ENCODE measurements at regions not wholly inside any gene's neighbourhood (a gene's known extent, or its start where the extent isn't known, plus 50 kb on each side); places are given as distances from the start of the nearest gene placed in this dataset.
"Not testable (repeated sequence)": the region's sequence is repeated elsewhere in the genome, so short reads cannot be mapped to it uniquely, and the experiment has no call there.

DNA sequence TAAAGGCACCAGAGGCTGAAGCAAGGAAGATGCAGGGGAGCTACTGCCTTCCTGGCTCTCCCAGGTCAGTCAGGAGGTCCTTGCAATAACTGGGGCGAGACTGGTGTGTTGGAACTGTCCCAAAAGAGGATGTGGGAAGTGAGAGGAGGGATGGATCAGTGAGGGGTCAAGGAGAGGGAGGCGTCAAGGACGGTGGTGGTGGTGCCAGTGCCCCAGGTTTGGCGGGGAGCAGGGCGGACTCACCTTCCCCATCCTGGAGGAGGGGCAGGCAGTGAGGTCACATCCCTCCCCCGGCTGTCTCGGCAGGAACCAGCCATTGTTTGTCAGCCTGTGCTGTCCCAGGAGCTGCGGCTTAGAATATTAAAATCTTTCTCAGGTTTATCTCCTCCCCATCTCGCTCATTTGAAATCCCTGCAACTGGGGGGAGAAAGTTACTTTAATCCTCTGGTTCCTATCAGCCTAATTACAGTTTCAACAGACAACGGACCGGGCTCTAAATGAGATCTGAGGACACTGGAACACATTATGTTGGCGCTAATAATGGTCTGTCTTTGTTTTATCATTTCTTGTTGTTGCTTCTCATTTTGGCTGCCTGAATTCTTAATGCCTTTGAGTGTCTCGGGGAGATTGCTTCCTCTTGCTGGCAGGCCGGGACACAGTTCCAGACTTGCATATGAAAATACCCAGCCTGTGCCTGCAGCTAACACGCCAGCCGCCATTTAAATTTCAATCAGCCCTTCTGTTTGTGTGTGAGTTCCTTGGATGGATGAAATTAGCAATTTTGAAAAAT lies 387.5 kb downstream of the RPS24 start:
- no peaks in the 10 kb centered on the region for H3K27me3 ChIP-seq (ENCODE audit: low read depth)
- H3K4me1 ChIP-seq, result no peaks in the 10 kb centered on the region
- H3K36me3 ChIP-seq, result no peaks in the 10 kb centered on the region
- TF ChIP-seq, protein P1, sequence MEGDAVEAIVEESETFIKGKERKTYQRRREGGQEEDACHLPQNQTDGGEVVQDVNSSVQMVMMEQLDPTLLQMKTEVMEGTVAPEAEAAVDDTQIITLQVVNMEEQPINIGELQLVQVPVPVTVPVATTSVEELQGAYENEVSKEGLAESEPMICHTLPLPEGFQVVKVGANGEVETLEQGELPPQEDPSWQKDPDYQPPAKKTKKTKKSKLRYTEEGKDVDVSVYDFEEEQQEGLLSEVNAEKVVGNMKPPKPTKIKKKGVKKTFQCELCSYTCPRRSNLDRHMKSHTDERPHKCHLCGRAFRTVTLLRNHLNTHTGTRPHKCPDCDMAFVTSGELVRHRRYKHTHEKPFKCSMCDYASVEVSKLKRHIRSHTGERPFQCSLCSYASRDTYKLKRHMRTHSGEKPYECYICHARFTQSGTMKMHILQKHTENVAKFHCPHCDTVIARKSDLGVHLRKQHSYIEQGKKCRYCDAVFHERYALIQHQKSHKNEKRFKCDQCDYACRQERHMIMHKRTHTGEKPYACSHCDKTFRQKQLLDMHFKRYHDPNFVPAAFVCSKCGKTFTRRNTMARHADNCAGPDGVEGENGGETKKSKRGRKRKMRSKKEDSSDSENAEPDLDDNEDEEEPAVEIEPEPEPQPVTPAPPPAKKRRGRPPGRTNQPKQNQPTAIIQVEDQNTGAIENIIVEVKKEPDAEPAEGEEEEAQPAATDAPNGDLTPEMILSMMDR (IDR thresholded peaks at IDR 0.05; ENCODE audit: borderline replicate concordance), result no peak
- H3K27ac ChIP-seq (replicated peaks), result no peak overlapping the region
- H3K9me3 ChIP-seq (replicated peaks), result peaks cover 20% of the 10 kb centered on the region
- intact Hi-C loops (cut with micrococcal nuclease), result no loop called here
- H3K4me3 ChIP-seq, result no peak overlapping the region
- DNase-seq, result no peak

DNA sequence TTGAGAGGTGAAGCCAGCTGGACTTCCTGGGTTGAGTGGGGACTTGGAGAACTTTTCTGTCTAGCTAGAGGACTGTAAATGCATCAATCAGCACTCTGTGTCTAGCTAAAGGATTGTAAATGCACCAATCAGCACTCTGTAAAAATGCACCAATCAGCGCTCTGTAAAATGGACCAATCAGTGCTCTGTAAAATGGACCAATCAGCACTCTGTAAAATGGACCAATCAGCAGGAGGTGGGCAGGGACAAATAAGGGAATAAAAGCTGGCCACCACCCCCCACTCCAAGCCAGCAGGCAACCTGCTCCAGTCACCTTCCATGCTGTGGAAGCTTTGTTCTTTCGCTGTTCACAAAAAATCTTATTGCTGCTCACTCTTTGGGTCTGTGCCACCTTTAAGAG lies 390.4 kb downstream of the RPS24 start:
- H3K27ac ChIP-seq (replicated peaks); DNase-seq; H3K4me1 ChIP-seq; H3K36me3 ChIP-seq; H3K4me3 ChIP-seq; intact Hi-C loops (cut with micrococcal nuclease); H3K27me3 ChIP-seq (ENCODE audit: low read depth): not testable (repeated sequence)
- H3K9me3 ChIP-seq (replicated peaks), result peaks cover 30% of the 10 kb centered on the region

DNA sequence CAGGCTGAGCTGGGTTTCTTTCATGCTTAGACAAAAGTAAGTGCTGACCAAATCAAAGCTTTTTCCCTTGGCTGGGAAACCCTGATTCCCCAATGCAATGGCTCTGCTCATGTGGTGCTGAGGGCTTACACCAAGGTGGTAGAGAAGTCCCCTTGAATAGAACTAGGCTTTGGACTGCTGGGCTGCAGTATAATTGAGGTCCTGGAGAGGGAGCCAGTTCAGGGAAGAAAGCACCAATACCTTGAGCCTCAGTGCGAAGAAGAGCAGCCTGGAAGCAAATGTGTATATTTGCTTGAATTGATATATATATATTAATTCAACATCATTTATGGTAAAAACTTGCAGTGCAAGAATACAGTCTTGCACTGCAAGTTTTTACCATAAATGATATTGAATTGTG lies 391.1 kb downstream of the RPS24 start:
- DNase-seq, result no peak
- Histone ChIP-seq H3K4me1 (no peaks in the 10 kb centered on the region), H3K27ac (replicated peaks) (no peak overlapping the region), H3K36me3 (no peaks in the 10 kb centered on the region), H3K27me3 (ENCODE audit: low read depth) (no peaks in the 10 kb centered on the region), H3K9me3 (replicated peaks) (peaks cover 32% of the 10 kb centered on the region), H3K4me3 (no peak overlapping the region)
- TF ChIP-seq, protein P1 (IDR thresholded peaks at IDR 0.05; ENCODE audit: borderline replicate concordance), result peak; percentile 25
- intact Hi-C loops (cut with micrococcal nuclease), result no loop called here

DNA sequence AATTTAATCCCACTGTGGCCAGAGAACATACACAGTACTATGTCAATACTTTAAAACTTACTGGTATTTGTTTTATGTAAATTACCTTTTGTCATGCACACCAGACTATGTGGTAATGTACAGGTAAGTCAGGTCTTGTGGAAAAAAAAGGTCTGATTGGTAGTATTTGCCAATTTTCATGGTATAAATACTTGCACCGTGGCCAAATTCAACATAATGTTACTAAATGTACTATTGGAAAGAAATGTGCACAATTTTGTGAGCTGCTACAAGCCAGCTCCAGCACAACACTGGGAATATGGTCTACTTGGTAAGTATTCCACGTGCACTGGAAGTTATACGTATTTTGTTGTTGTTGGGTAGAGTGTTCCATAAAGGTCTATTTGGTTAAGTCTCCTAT lies 392.5 kb downstream of the RPS24 start:
- H3K27ac ChIP-seq (replicated peaks), result no peak overlapping the region
- no peaks in the 10 kb centered on the region for H3K4me1 ChIP-seq
- TF ChIP-seq, protein P1 (IDR thresholded peaks at IDR 0.05; ENCODE audit: borderline replicate concordance), result no peak
- no peaks in the 10 kb centered on the region for H3K27me3 ChIP-seq (ENCODE audit: low read depth)
- H3K36me3 ChIP-seq, result no peaks in the 10 kb centered on the region
- intact Hi-C loops (cut with micrococcal nuclease), result no loop called here
- no peak for DNase-seq
- peaks cover 32% of the 10 kb centered on the region for H3K9me3 ChIP-seq (replicated peaks)
- H3K4me3 ChIP-seq, result no peak overlapping the region

DNA sequence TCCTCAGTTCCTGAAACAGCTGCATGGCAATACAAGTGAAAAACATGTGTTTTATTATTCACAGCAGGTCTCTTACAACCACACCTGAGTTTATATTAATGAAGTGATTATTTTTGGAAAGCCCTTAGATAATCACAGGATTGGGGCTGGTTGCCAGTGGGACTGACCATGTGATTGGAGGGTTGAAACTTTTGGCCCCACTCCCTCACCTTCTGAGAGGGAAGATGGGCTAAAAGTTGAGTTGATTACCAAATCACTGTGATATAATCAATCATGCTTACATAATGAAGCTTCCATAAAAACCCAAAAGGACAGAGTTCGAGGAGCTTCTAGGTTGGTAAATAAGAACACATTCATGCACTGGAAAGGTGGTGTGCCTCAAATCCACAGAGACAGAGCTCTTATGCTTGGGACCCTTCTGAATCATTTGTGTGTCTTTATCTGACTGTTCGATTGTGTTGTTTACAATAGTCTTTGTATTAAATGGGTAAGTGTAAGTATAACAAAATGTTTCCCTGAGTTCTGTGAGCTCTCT lies 393.9 kb downstream of the RPS24 start:
- Histone ChIP-seq H3K36me3 (no peaks in the 10 kb centered on the region), H3K9me3 (replicated peaks) (peaks cover 32% of the 10 kb centered on the region), H3K4me3 (no peak overlapping the region), H3K27ac (replicated peaks) (no peak overlapping the region), H3K27me3 (ENCODE audit: low read depth) (no peaks in the 10 kb centered on the region), H3K4me1 (peaks cover 4% of the 10 kb centered on the region)
- no peak for DNase-seq
- intact Hi-C loops (cut with micrococcal nuclease), result no loop called here
- TF ChIP-seq, protein P1 (IDR thresholded peaks at IDR 0.05; ENCODE audit: borderline replicate concordance), result no peak

DNA sequence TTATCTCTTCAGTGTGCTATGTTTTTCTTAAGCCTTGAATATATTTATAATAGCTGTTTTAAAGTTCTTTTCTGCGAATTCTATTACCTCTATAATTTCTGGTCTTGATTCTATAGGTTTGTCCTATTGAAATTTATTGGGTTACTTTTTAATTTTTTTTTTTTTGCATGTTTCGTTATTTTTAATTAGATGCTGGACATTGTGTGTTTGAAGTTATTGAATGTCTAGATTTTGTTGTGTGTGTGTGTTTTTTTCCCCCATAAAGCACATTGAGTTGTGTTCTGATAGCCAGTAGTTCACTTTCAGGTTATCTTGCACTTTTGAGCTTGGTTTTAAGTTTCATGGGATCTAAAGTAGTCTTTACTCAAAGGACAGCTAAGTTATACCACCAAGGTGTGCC lies 394.9 kb downstream of the RPS24 start:
- TF ChIP-seq, protein P1 (IDR thresholded peaks at IDR 0.05; ENCODE audit: borderline replicate concordance), result no peak
- intact Hi-C loops (cut with micrococcal nuclease), result no loop called here

More for the DNA sequence above, 394.9 kb downstream of the RPS24 start:
- Histone ChIP-seq H3K36me3 (no peaks in the 10 kb centered on the region), H3K4me1 (peaks cover 14% of the 10 kb centered on the region), H3K27ac (replicated peaks) (no peak overlapping the region), H3K4me3 (no peak overlapping the region), H3K27me3 (ENCODE audit: low read depth) (no peaks in the 10 kb centered on the region), H3K9me3 (replicated peaks) (peaks cover 32% of the 10 kb centered on the region)
- DNase-seq, result no peak
